ENCODE measurements at regions not wholly inside any gene's neighbourhood (a gene's known extent, or its start where the extent isn't known, plus 50 kb on each side); places are given as distances from the start of the nearest gene placed in this dataset.

DNA sequence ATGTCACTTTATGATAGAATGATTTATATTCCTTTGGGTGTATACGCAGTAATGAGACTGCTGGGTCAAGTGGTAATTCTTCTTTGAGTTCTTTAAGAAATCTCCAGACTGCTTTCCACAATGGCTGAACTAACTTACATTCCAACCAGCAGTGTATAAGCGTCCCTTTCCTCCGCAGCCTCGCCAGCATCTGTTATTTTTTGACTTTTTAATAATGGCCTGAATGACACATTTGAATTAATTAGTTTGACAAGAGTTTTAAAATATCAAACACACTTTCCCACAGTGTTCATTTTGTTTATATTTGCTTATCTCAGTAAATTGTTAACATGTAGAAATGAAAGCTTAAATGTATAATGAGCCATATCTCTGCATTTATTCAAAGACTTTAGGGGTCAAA, 116.8 kb downstream of the TES start:
- no peak overlapping the region for H3K4me3 ChIP-seq
- TF ChIP-seq, protein P1, sequence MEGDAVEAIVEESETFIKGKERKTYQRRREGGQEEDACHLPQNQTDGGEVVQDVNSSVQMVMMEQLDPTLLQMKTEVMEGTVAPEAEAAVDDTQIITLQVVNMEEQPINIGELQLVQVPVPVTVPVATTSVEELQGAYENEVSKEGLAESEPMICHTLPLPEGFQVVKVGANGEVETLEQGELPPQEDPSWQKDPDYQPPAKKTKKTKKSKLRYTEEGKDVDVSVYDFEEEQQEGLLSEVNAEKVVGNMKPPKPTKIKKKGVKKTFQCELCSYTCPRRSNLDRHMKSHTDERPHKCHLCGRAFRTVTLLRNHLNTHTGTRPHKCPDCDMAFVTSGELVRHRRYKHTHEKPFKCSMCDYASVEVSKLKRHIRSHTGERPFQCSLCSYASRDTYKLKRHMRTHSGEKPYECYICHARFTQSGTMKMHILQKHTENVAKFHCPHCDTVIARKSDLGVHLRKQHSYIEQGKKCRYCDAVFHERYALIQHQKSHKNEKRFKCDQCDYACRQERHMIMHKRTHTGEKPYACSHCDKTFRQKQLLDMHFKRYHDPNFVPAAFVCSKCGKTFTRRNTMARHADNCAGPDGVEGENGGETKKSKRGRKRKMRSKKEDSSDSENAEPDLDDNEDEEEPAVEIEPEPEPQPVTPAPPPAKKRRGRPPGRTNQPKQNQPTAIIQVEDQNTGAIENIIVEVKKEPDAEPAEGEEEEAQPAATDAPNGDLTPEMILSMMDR (IDR thresholded peaks at IDR 0.05): no peak
- H3K9ac ChIP-seq (ENCODE audit: low read depth in 2 of 2, low read length in 2 of 2): no peak overlapping the region
- no peaks in the 10 kb centered on the region for H3K4me1 ChIP-seq
- intact Hi-C loops (cut with DNase I): no loop called here
- no peaks in the 10 kb centered on the region for H3K36me3 ChIP-seq
- no peak for DNase-seq
- no peaks in the 10 kb centered on the region for H3K9me3 ChIP-seq
- H3K27ac ChIP-seq: no peak overlapping the region
- H3K27me3 ChIP-seq: no peaks in the 10 kb centered on the region

DNA sequence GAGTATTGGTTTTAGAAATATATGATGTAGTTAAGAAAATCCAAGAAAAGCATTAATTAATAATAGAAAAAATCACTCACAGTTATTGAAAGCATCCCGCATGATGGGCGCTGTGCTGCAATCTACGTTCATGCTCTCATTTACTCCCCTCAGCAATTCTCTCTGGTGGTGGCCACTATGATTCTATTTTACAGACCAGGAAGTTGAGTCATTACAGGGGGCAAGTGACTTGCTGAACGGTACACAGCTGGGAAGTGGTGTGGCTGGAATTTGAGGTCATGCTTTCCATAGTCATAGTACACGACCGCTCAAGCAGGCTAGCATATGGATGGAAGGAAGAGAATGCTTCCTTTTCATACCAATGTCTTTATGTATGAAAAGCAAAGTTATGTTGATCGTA, 117.4 kb downstream of the TES start:
- no peak overlapping the region for H3K9ac ChIP-seq (ENCODE audit: low read depth in 2 of 2, low read length in 2 of 2)
- no peaks in the 10 kb centered on the region for H3K27me3 ChIP-seq
- no peak overlapping the region for H3K4me3 ChIP-seq
- no peaks in the 10 kb centered on the region for H3K4me1 ChIP-seq
- no peak for DNase-seq
- no peaks in the 10 kb centered on the region for H3K36me3 ChIP-seq
- H3K27ac ChIP-seq: no peak overlapping the region
- TF ChIP-seq, protein P1 (IDR thresholded peaks at IDR 0.05): no peak
- intact Hi-C loops (cut with DNase I): no loop called here
- H3K9me3 ChIP-seq: no peaks in the 10 kb centered on the region

GRCh38 chr7:116328161-116328560, 117.8 kb downstream of the TES start:
- Histone ChIP-seq H3K27me3 (no peaks in the 10 kb centered on the region), H3K9me3 (no peaks in the 10 kb centered on the region), H3K36me3 (no peaks in the 10 kb centered on the region), H3K4me1 (no peaks in the 10 kb centered on the region), H3K9ac (ENCODE audit: low read depth in 2 of 2, low read length in 2 of 2) (no peak overlapping the region), H3K27ac (no peak overlapping the region), H3K4me3 (no peak overlapping the region)
- no peak for DNase-seq
- TF ChIP-seq, protein P1 (IDR thresholded peaks at IDR 0.05): no peak
- intact Hi-C loops (cut with DNase I): no loop called here

DNA sequence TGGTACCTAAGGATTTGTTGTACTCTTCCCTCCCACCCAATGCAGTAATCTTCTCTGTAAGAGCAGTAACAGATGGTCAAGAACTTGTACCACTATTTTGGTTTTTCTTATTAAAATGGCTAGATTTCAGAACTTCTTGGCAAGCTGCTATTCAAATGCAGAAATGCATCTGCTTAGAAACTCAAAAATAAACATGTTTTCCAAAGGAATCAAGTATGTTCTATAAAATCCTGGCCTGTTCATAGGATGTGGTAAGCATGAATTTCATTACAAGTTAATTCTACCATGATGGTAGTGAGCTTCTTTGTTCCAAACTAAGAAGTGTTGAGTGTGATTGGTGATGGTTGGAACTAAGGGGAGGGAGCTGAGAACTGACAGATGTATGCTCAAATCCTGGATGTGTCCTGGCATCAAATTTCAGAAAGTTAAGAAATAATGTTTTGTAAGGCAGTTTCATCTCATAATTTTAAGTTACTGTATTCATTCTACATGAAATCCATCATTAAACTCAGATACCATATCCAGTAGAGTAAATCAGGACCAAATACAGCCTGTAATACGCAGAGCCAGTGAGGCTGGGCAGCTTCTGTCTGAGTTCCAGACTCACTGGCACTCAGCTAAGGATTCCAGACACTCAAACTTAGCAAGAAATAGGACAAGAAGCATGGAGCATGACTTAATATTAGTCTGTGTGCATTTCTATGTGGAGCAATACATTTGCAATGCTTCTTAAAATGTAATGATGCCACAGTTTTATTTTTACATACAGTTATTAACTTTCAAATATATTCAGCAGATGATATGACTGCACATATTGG, 119.6 kb downstream of the TES start:
- Histone ChIP-seq H3K4me1 (no peaks in the 10 kb centered on the region), H3K27ac (no peak overlapping the region), H3K9me3 (no peaks in the 10 kb centered on the region), H3K4me3 (no peak overlapping the region), H3K27me3 (no peaks in the 10 kb centered on the region), H3K36me3 (no peaks in the 10 kb centered on the region), H3K9ac (ENCODE audit: low read depth in 2 of 2, low read length in 2 of 2) (no peak overlapping the region)
- TF ChIP-seq, protein P1 (IDR thresholded peaks at IDR 0.05): no peak
- DNase-seq: no peak
- intact Hi-C loops (cut with DNase I): no loop called here

- TF ChIP-seq, protein P1 (IDR thresholded peaks at IDR 0.05): no peak
Measured at GRCh38 chr7:116331020-116331419, 120.7 kb downstream of the TES start.

More at GRCh38 chr7:116331020-116331419, 120.7 kb downstream of the TES start:
- intact Hi-C loops (cut with DNase I): no loop called here
- H3K9ac ChIP-seq (ENCODE audit: low read depth in 2 of 2, low read length in 2 of 2): no peak overlapping the region
- H3K9me3 ChIP-seq: no peaks in the 10 kb centered on the region
- H3K36me3 ChIP-seq: no peaks in the 10 kb centered on the region
- no peaks in the 10 kb centered on the region for H3K4me1 ChIP-seq
- DNase-seq: no peak
- no peak overlapping the region for H3K27ac ChIP-seq
- H3K4me3 ChIP-seq: no peak overlapping the region
- no peaks in the 10 kb centered on the region for H3K27me3 ChIP-seq

All from colonic mucosa (tissue), 4 donors.